ENCODE measurements at regions not wholly inside any gene's neighbourhood (a gene's known extent, or its start where the extent isn't known, plus 50 kb on each side); places are given as distances from the start of the nearest gene placed in this dataset.

DNA sequence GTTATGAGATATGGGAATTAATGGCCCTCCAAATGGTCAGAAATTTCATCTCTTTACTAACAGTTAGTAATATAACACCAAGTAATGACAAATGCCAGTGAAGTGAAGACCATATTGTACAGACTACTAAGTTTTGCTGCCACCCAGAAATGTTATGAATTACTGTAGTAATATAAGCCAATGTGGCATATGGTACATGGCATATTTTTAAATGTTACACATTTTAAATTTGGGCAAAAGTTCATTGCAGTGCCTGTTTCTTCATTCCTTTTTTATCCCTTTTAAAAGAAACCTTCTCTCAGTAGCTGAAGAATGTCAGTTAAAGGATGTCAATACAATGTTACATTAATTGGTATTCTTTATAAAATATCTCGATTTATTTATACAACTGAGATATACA, 626.5 kb upstream of the SLC8A1 start:
- POLR2A ChIA-PET: no interaction called here
- CTCF ChIA-PET: interaction anchor here (1.3 kb wide), 1 partner anchor 25 kb away, joined by 3 read pairs; no protein-coding TSS in a partner anchor
- TF ChIP-seq CTCF (IDR thresholded peaks at IDR 0.05; ENCODE audit: control extremely low read depth, extremely low read depth, low read depth, missing control alignments): no peak
- DNase-seq (ENCODE audit: extremely low spot score): no peak

DNA sequence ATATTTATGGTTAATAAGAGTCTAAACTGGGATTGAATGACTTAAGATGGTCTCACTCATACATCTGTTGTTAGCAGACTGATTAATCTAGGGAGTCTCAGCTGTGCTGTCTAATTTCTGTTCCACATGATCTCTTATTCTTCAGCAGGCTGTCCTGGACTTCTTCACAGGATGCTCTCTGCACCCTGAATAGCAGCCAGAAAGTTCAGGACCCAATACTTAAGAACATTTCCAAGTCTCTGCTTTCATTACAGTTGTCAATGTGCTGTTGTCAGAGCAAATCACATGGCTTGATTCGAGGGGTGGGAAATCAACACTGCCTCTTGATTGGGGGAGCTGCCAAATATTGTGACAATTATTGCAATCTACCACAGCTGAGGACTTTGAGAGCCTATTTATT, 627.1 kb upstream of the SLC8A1 start:
- ChIA-PET CTCF (interaction anchor here (1.3 kb wide), 1 partner anchor 24 kb away, joined by 3 read pairs; no protein-coding TSS in a partner anchor), POLR2A (no interaction called here)
- no peak for DNase-seq (ENCODE audit: extremely low spot score)
- no peak for TF ChIP-seq CTCF (IDR thresholded peaks at IDR 0.05; ENCODE audit: control extremely low read depth, extremely low read depth, low read depth, missing control alignments)

- POLR2A ChIA-PET: no interaction called here
- CTCF ChIA-PET: no interaction called here
- TF ChIP-seq CTCF (IDR thresholded peaks at IDR 0.05; ENCODE audit: control extremely low read depth, extremely low read depth, low read depth, missing control alignments): no peak
- no peak for DNase-seq (ENCODE audit: extremely low spot score)
Observed at GRCh38 chr2:41084321-41084720, 632.4 kb upstream of the SLC8A1 start.

- DNase-seq (ENCODE audit: extremely low spot score): no peak
- POLR2A ChIA-PET: no interaction called here
- TF ChIP-seq CTCF (IDR thresholded peaks at IDR 0.05; ENCODE audit: control extremely low read depth, extremely low read depth, low read depth, missing control alignments): no peak
- CTCF ChIA-PET: interaction anchor here (1.2 kb wide), 1 partner anchor 13 kb away, joined by 4 read pairs; no protein-coding TSS in a partner anchor
Observed at GRCh38 chr2:41087946-41088345, 636.1 kb upstream of the SLC8A1 start.

GRCh38 chr2:41101281-41101680, 649.4 kb upstream of the SLC8A1 start:
- ChIA-PET POLR2A (no interaction called here), CTCF (interaction anchor here (1.4 to 1.6 kb wide), 2 partner anchors 10 to 13 kb away, joined by 4 to 5 read pairs; no protein-coding TSS in a partner anchor)
- no peak for DNase-seq (ENCODE audit: extremely low spot score)
- TF ChIP-seq CTCF (IDR thresholded peaks at IDR 0.05; ENCODE audit: control extremely low read depth, extremely low read depth, low read depth, missing control alignments): no peak

DNA sequence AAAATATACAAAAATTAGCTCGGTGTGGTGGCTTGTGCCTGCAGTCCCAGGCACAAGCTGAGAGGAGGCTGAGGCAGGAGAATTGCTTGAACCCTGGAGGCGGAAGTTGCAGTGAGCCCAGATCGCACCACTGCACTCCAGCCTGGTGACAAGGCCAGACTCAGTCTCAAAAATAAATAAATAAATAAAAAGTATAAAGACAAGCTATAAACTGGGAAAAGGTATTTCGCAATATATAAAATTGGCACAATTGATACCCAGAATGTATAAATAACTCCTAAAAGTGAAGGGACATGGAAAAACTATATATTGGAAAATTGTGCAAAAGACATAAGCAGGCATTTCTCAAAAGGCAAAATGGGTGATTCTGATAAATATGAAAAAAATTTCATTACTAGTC, 657.9 kb upstream of the SLC8A1 start:
- TF ChIP-seq CTCF (IDR thresholded peaks at IDR 0.05; ENCODE audit: control extremely low read depth, extremely low read depth, low read depth, missing control alignments): no peak
- DNase-seq (ENCODE audit: extremely low spot score): no peak
- ChIA-PET CTCF (interaction anchor here (1.0 kb wide), 1 partner anchor 8 kb away, joined by 3 read pairs; no protein-coding TSS in a partner anchor), POLR2A (no interaction called here)

Measured in GM10248 (cell line).